Heart left ventricle (tissue), 16 donors: ENCODE measurements at regions not wholly inside any gene's neighbourhood (a gene's known extent, or its start where the extent isn't known, plus 50 kb on each side); places are given as distances from the start of the nearest gene placed in this dataset.
A peak's percentile ranks its signal among the peaks of the same experiment; 100 is the strongest.

Experiments
- ATAC-seq, 4 donors: fragments of 200-7000 bp; cut with Tn5 transposase; one replicate each; pipeline ENCODE4 v1.9.1; 2020 to 2022; ENCODE audit warnings: moderate library complexity in 4 of 4, mild to moderate bottlenecking in 3 of 4, moderate number of reproducible peaks in 1 of 4
- DNase-seq, 5 donors: peaks; one replicate each; pipeline ENCODE4 v3.0.0-alpha.2; 2020
- H3K27ac ChIP-seq, 12 donors: fragments of 200-600 bp; sonication (generic) in 4 of 12; one replicate each; pipeline versions ENCODE4 v1.5.0 to v1.8.0; 2016 to 2022; ENCODE audit warnings: mild to moderate bottlenecking in 2 of 12
- H3K27me3 ChIP-seq, 9 donors: fragments of 200-600 bp; sonication (generic) in 2 of 9; one replicate each; pipeline versions ENCODE4 v1.5.1 to v1.8.0; 2016 to 2022; ENCODE audit warnings: mild to moderate bottlenecking in 3 of 9
- H3K36me3 ChIP-seq, 9 donors: fragments of 200-600 bp; sonication (generic) in 2 of 9; one replicate each; pipeline versions ENCODE4 v1.5.0 to v1.8.0; 2018 to 2022; ENCODE audit warnings: mild to moderate bottlenecking in 2 of 9
- H3K4me1 ChIP-seq, 12 donors: fragments of 200-600 bp; sonication (generic) in 4 of 12; one replicate each; pipeline versions ENCODE4 v1.5.0 to v1.8.0; 2016 to 2022; ENCODE audit warnings: mild to moderate bottlenecking in 3 of 12
- H3K4me3 ChIP-seq, 12 donors: fragments of 200-600 bp; sonication (generic) in 4 of 12; one replicate each; pipeline versions ENCODE4 v1.5.0 to v1.8.0; 2017 to 2022; ENCODE audit warnings: mild to moderate bottlenecking in 9 of 12, moderate library complexity in 4 of 12
- H3K9me3 ChIP-seq, 12 donors: fragments of 200-600 bp; sonication (generic) in 4 of 12; one replicate each; pipeline versions ENCODE4 v1.5.0 to v1.8.0; 2016 to 2022; ENCODE audit warnings: mild to moderate bottlenecking in 1 of 12
- POLR2A ChIP-seq, 2 donors: fragments of 450-650 bp; IDR thresholded peaks; one replicate each; pipeline ENCODE4 v1.6.1; 2017; ENCODE audit warnings: antibody characterized with exemption in 2 of 2, mild to moderate bottlenecking in 2 of 2, moderate library complexity in 2 of 2
- WGBS, 4 donors: extraction: QIAGEN DNeasy Blood & Tissue Kit in 2 of 4; methylation state at CpG; one replicate each; pipeline versions ENCODE4 v1.1.5 to v1.1.7; 2013 to 2018; 5-methylcytosine and 5-hydroxymethylcytosine counted together
- intact Hi-C, 10 donors: fragments of 100-400 bp; cut with DNase I; formaldehyde crosslinking; loops; one replicate each; pipeline versions ENCODE4 v1.11.1 to v1.14.2; 2022
- TF ChIP-seq, protein P1 (sequence below), 12 donors: fragments of 200-600 bp; sonication (generic) in 4 of 12; IDR thresholded peaks; one replicate each; pipeline versions ENCODE4 v1.5.0 to v1.8.0; 2018 to 2022; ENCODE audit warnings: antibody characterized with exemption in 12 of 12, mild to moderate bottlenecking in 5 of 12
- donor health status: ischemic (EF 13 %, LVEDD 7.1; RV severe dilation, severe dysfunction).
- donor health status: healthy with polysubstance abuse.
- donor health status: DM: no; HTN: yes; CAD: no.
- donor health status: DM: no; HTN: no; CAD: no.
- donor health status: ischemic (EF 25% LVEDD 6.9; RV normal size, moderate dysfunction).
- donor health status: ischemic (EF 25% LVEDD 5.7; RV mildly dilated, moderate dysfunction).
- donor health status: healthy.
- donor health status: DM: yes; HTN: yes; CAD: no.
- donor health status: ischemic (EF 35%, LVEDD 5.7; RV mildly dilated, moderate dysfunction).
- donor health status: nonischemic (EF 11% LVEDD 7.7; RV severe dilation, severe dysfunction).
- donor health status: DM: yes; HTN: yes; CAD: no.
- donor health status: PGD.
- donor health status: ischemic (EF 29% LVEDD 5.4; RV normal size, mild dysfunction).
- donor health status: nonischemic (EF 23%, LVEDD 6.1; RV moderate dilation, normal function).

DNA sequence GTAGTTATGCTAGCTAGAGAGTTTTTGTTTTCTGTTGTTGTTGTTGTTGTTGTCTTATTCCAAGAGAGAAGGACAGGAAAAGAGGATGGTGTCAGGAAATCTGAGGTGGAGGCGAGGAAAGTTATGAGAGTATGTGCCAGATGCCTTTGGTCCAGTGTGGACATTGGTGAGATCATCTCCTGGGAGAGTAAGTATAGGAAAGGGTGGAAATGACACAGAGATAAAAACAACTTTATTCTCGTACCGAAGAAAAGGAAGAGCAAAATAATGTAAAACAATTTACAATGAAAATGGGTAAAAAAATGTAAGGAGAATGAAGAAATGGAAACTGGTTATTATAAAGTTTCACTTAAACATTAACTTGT is 97.4 kb upstream of the ADGRL2 start:
- intact Hi-C loops: no loop called here
- 38 to 54% (median 48%) methylated on average over 3 of the region's 3 CpGs for WGBS, 4 donors
- DNase-seq: no peak
- peaks cover 0 to 17% (median 0%) of the 10 kb centered on the region in 12 donors for H3K4me1 ChIP-seq
- TF ChIP-seq, protein P1, sequence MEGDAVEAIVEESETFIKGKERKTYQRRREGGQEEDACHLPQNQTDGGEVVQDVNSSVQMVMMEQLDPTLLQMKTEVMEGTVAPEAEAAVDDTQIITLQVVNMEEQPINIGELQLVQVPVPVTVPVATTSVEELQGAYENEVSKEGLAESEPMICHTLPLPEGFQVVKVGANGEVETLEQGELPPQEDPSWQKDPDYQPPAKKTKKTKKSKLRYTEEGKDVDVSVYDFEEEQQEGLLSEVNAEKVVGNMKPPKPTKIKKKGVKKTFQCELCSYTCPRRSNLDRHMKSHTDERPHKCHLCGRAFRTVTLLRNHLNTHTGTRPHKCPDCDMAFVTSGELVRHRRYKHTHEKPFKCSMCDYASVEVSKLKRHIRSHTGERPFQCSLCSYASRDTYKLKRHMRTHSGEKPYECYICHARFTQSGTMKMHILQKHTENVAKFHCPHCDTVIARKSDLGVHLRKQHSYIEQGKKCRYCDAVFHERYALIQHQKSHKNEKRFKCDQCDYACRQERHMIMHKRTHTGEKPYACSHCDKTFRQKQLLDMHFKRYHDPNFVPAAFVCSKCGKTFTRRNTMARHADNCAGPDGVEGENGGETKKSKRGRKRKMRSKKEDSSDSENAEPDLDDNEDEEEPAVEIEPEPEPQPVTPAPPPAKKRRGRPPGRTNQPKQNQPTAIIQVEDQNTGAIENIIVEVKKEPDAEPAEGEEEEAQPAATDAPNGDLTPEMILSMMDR (IDR thresholded peaks at IDR 0.05): no peak
- no peak for TF ChIP-seq POLR2A (IDR thresholded peaks at IDR 0.05)
- no peak overlapping the region for H3K4me3 ChIP-seq
- H3K9me3 ChIP-seq: no peaks in the 10 kb centered on the region
- ATAC-seq: no peak
- H3K36me3 ChIP-seq: no peaks in the 10 kb centered on the region
- peak overlapping the region in 1 of 12 donors; percentile 13 for H3K27ac ChIP-seq
- H3K27me3 ChIP-seq: no peaks in the 10 kb centered on the region

- intact Hi-C loops: no loop called here
- H3K4me1 ChIP-seq: peaks cover 0 to 17% (median 0%) of the 10 kb centered on the region in 12 donors
- peak overlapping the region in 1 of 12 donors; percentile 13 for H3K27ac ChIP-seq
- 84 to 92% (median 91%) methylated on average over 4 of the region's 4 CpGs for WGBS, 4 donors
- H3K27me3 ChIP-seq: no peaks in the 10 kb centered on the region
- DNase-seq (no peak), ATAC-seq (peak in 1 of 4 donors; percentile 51)
- no peaks in the 10 kb centered on the region for H3K9me3 ChIP-seq
- H3K4me3 ChIP-seq: no peak overlapping the region
- TF ChIP-seq, protein P1 (IDR thresholded peaks at IDR 0.05): no peak
- no peak for TF ChIP-seq POLR2A (IDR thresholded peaks at IDR 0.05)
- no peaks in the 10 kb centered on the region for H3K36me3 ChIP-seq
These were observed 97.8 kb upstream of the ADGRL2 start for GRCh38 chr1:81702903-81703302.

- no peak for DNase-seq
- H3K27me3 ChIP-seq: no peaks in the 10 kb centered on the region
- peaks cover 0 to 17% (median 0%) of the 10 kb centered on the region in 12 donors for H3K4me1 ChIP-seq
- ATAC-seq: no peak
- no peak for TF ChIP-seq POLR2A (IDR thresholded peaks at IDR 0.05)
- TF ChIP-seq, protein P1 (IDR thresholded peaks at IDR 0.05): no peak
- WGBS, 4 donors: 95 to 100% (median 97%) methylated on average over 2 of the region's 2 CpGs
- no peak overlapping the region for H3K4me3 ChIP-seq
- intact Hi-C loops: no loop called here
- no peaks in the 10 kb centered on the region for H3K36me3 ChIP-seq
- H3K27ac ChIP-seq: no peak overlapping the region
- no peaks in the 10 kb centered on the region for H3K9me3 ChIP-seq
These were observed 98.5 kb upstream of the ADGRL2 start for GRCh38 chr1:81702079-81702715.

- no peak for TF ChIP-seq POLR2A (IDR thresholded peaks at IDR 0.05)
- TF ChIP-seq, protein P1 (IDR thresholded peaks at IDR 0.05): no peak
- H3K27ac ChIP-seq: no peak overlapping the region
- peaks cover 0 to 17% (median 0%) of the 10 kb centered on the region in 12 donors for H3K4me1 ChIP-seq
- no peaks in the 10 kb centered on the region for H3K9me3 ChIP-seq
- ATAC-seq (no peak), DNase-seq (no peak)
- H3K4me3 ChIP-seq: no peak overlapping the region
- no peaks in the 10 kb centered on the region for H3K27me3 ChIP-seq
- intact Hi-C loops: no loop called here
- H3K36me3 ChIP-seq: no peaks in the 10 kb centered on the region
- WGBS, 4 donors: 88 to 89% (median 88%) methylated on average over 7 of the region's 7 CpGs
These were observed 99.8 kb upstream of the ADGRL2 start for GRCh38 chr1:81700728-81701470.
